ENCODE measurements at regions not wholly inside any gene's neighbourhood (a gene's known extent, or its start where the extent isn't known, plus 50 kb on each side); places are given as distances from the start of the nearest gene placed in this dataset.

- no peaks in the 10 kb centered on the region for H3K9me3 ChIP-seq
- no peak overlapping the region for H3K27ac ChIP-seq
- no peaks in the 10 kb centered on the region for H3K27me3 ChIP-seq
- no peak for TF ChIP-seq CTCF (IDR thresholded peaks at IDR 0.05)
- H3K36me3 ChIP-seq: no peaks in the 10 kb centered on the region
- no peak for DNase-seq (ENCODE audit: low spot score in 2 of 2)
- no peak overlapping the region for H3K4me3 ChIP-seq
- intact Hi-C loops (cut with DNase I): no loop called here
- no peaks in the 10 kb centered on the region for H3K4me1 ChIP-seq
Observed at GRCh38 chr11:127598476-127598875, 597.9 kb upstream of the KIRREL3 start.

DNA sequence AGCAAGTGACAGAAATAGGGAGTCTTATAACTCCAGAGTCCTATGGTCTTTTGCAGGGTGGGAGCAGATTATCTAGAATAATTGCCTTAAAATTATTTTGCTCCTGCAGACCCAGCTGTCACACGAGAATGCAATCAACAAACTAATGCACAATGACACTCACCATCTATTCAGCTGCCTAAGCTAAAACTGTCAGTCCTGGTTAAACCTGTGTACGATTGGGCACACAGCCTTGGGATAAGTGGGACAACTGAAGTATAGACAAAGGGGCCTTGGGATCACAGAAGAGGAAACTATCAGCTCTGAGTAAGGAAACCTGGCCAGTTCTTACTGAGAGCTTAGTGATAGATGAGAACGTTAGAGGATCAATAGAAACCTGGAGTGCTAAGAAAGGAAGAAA, 595.9 kb upstream of the KIRREL3 start:
- no peak overlapping the region for H3K4me3 ChIP-seq
- no peaks in the 10 kb centered on the region for H3K36me3 ChIP-seq
- intact Hi-C loops (cut with DNase I): no loop called here
- H3K9me3 ChIP-seq: no peaks in the 10 kb centered on the region
- no peaks in the 10 kb centered on the region for H3K4me1 ChIP-seq
- no peaks in the 10 kb centered on the region for H3K27me3 ChIP-seq
- H3K27ac ChIP-seq: no peak overlapping the region
- TF ChIP-seq CTCF (IDR thresholded peaks at IDR 0.05): no peak
- DNase-seq (ENCODE audit: low spot score in 2 of 2): no peak

GRCh38 chr11:127592371-127592770, 591.8 kb upstream of the KIRREL3 start:
- intact Hi-C loops (cut with DNase I): no loop called here
- Histone ChIP-seq H3K36me3 (no peaks in the 10 kb centered on the region), H3K4me3 (no peak overlapping the region)

DNA sequence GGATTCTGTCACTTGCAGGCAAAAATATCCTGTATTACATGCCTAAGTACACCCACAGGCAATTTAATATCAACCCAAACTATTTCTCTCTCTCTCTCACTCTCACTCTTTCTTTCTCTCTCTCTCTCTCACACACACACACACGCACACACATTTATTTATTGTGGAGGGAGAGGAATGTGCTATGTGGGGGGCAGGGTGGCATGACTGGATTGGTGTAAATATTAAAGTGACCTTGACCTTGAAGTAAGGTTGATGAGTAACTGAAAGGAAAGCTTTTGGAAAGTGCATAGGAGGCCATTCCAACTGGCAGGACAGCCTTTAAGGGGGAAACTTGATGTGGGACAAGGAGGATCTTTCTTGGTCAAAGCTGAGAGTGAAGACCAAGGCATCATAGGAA, 589.7 kb upstream of the KIRREL3 start:
- no peak for DNase-seq (ENCODE audit: low spot score in 2 of 2)
- TF ChIP-seq CTCF (IDR thresholded peaks at IDR 0.05): no peak
- Histone ChIP-seq H3K36me3 (no peaks in the 10 kb centered on the region), H3K9me3 (no peaks in the 10 kb centered on the region), H3K4me3 (no peak overlapping the region), H3K27me3 (no peaks in the 10 kb centered on the region), H3K27ac (no peak overlapping the region), H3K4me1 (no peaks in the 10 kb centered on the region)
- intact Hi-C loops (cut with DNase I): no loop called here

More at GRCh38 chr11:127592371-127592770, 591.8 kb upstream of the KIRREL3 start:
- H3K27me3 ChIP-seq: no peaks in the 10 kb centered on the region
- no peak for DNase-seq (ENCODE audit: low spot score in 2 of 2)
- TF ChIP-seq CTCF (IDR thresholded peaks at IDR 0.05): no peak
- no peaks in the 10 kb centered on the region for H3K9me3 ChIP-seq
- H3K4me1 ChIP-seq: no peaks in the 10 kb centered on the region
- no peak overlapping the region for H3K27ac ChIP-seq

DNA sequence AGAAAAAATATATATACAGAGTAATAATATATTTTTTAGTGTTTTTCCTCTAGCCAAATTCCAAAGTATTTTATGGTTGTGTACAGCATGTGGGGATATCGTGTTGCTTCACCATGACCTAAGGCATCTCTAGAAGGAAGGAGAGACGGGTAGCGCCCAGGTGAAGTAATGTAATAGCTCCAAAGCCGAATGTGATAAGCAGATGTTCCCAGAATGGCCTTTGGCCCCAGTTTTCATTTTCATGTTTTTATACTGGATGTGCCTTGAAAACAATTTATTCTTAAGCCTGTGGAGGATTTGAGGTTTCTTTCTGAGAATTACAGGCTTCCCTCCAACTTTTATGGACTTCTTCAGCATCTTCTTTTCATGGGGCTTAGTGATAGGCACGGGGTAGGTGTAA, 587.9 kb upstream of the KIRREL3 start:
- H3K9me3 ChIP-seq: no peaks in the 10 kb centered on the region
- no peak for TF ChIP-seq CTCF (IDR thresholded peaks at IDR 0.05)

GRCh38 chr11:127587511-127587910, 586.9 kb upstream of the KIRREL3 start:
- H3K4me1 ChIP-seq: no peaks in the 10 kb centered on the region
- H3K27ac ChIP-seq: no peak overlapping the region
- no peaks in the 10 kb centered on the region for H3K9me3 ChIP-seq
- no peaks in the 10 kb centered on the region for H3K27me3 ChIP-seq
- intact Hi-C loops (cut with DNase I): no loop called here
- no peak for DNase-seq (ENCODE audit: low spot score in 2 of 2)
- no peak for TF ChIP-seq CTCF (IDR thresholded peaks at IDR 0.05)
- no peak overlapping the region for H3K4me3 ChIP-seq
- H3K36me3 ChIP-seq: no peaks in the 10 kb centered on the region

More for the DNA sequence above, 587.9 kb upstream of the KIRREL3 start:
- H3K4me3 ChIP-seq: no peak overlapping the region
- H3K4me1 ChIP-seq: no peaks in the 10 kb centered on the region
- H3K36me3 ChIP-seq: no peaks in the 10 kb centered on the region
- H3K27ac ChIP-seq: no peak overlapping the region
- intact Hi-C loops (cut with DNase I): no loop called here
- DNase-seq (ENCODE audit: low spot score in 2 of 2): no peak
- H3K27me3 ChIP-seq: no peaks in the 10 kb centered on the region
